ENCODE measurements at regions not wholly inside any gene's neighbourhood (a gene's known extent, or its start where the extent isn't known, plus 50 kb on each side); places are given as distances from the start of the nearest gene placed in this dataset.

DNA sequence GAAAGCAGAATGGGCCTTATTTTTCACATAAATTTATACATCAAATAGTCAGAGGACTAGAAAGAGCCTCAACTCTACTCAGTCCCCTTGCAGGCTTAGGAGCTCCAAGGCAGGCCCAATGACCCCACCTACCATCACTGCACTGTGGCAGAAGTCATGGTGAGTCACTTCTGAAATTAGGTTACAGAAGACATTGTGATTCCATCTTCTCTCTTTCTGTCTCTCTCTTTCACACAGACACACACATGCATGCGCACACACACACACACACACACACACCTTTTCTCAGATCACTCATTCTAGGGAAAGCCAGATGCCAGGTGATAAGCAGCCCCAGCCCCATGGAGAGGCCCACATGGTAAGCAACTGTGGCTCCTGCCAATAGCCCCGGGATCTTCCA lies 103.8 kb downstream of the C6orf118 start:
- H3K4me1 ChIP-seq (ENCODE audit: insufficient read depth, low read length), result no peaks in the 10 kb centered on the region
- Mint-ChIP-seq H3K27me3 (no peaks in the 10 kb centered on the region), H3K9me3 (peaks cover 5% of the 10 kb centered on the region), H3K27ac (no peak overlapping the region), H3K4me1 (ENCODE audit: low read depth) (no peaks in the 10 kb centered on the region), H3K36me3 (ENCODE audit: low read depth) (no peaks in the 10 kb centered on the region), H3K4me3 (no peak overlapping the region)
- ChIA-PET CTCF (no interaction called here), POLR2A (no interaction called here)
- H3K27ac ChIP-seq (ENCODE audit: low read depth in 1 of 2, low read length in 2 of 2), result no peak overlapping the region
- H3K36me3 ChIP-seq (ENCODE audit: insufficient read depth, low read length), result no peaks in the 10 kb centered on the region
- no peak overlapping the region for H3K4me3 ChIP-seq (ENCODE audit: low read length)
- ATAC-seq (ENCODE audit: poor library complexity) (no peak), DNase-seq (no peak)
- TF ChIP-seq, protein P1, sequence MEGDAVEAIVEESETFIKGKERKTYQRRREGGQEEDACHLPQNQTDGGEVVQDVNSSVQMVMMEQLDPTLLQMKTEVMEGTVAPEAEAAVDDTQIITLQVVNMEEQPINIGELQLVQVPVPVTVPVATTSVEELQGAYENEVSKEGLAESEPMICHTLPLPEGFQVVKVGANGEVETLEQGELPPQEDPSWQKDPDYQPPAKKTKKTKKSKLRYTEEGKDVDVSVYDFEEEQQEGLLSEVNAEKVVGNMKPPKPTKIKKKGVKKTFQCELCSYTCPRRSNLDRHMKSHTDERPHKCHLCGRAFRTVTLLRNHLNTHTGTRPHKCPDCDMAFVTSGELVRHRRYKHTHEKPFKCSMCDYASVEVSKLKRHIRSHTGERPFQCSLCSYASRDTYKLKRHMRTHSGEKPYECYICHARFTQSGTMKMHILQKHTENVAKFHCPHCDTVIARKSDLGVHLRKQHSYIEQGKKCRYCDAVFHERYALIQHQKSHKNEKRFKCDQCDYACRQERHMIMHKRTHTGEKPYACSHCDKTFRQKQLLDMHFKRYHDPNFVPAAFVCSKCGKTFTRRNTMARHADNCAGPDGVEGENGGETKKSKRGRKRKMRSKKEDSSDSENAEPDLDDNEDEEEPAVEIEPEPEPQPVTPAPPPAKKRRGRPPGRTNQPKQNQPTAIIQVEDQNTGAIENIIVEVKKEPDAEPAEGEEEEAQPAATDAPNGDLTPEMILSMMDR (IDR thresholded peaks at IDR 0.05), result no peak
- H3K9me3 ChIP-seq (ENCODE audit: control insufficient read depth in 1 of 2, insufficient read depth in 1 of 2, low read length in 2 of 2), result peaks cover 0 to 6% of the 10 kb centered on the region in 2 experiments
- intact Hi-C loops (cut with DNase I, micrococcal nuclease), result no loop called here
- H3K27me3 ChIP-seq (ENCODE audit: control insufficient read depth in 1 of 2, insufficient read depth in 2 of 2, low read length in 2 of 2), result no peaks in the 10 kb centered on the region

DNA sequence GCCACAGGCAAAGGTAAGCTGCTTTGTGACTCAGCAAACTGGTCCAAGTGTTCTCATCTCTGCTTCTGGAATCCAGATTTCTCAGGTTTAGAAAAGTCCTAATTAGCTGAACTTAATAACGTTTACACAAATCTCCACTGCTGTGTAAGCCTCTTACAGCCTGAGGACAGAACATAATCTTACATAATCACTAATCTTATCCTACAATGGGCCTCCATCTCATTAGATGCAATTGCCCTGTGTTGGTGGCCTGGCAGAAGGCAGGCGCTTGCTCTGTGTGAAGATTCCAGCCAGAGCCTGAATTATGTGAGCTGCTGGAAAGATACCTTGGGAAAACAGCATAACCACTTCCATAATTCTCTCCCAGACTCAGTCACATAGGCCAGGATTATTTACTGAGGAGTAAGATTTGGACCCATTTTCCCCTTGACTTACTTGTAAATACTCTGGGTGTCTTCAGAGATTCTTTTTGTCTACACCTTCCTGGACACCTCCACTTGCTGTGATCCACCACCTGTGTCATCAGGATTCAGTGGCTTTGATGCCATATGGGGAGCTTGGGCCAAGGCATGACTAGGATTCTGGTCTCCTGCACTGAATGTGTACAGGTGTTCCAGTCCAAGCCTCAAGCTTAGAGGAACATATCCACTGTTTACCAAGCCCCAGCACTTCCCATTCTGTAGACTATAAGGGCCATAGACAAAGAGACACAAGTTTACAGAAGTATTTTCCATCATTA lies 104.4 kb downstream of the C6orf118 start:
- TF ChIP-seq, protein P1 (IDR thresholded peaks at IDR 0.05), result no peak
- peaks cover 5% of the 10 kb centered on the region for H3K9me3 Mint-ChIP-seq
- ATAC-seq (ENCODE audit: poor library complexity), result no peak

DNA sequence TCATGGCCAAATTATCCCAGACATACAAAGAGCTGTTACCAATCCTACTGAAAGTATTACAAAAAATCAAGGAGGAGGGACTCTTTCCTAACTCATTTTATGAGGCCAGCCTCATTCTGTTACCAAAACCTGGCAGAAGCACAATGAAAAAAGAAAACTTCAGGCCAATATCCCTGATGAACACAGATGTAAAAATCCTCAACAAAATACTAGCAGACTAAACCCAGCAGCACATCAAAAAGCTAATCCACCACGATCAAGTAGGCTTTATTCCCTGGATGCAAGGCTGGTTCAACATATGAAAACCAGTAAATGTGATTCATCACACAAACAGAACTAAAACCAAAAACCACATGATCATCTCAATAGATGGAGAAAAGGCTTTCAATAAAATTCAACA lies 109.2 kb downstream of the C6orf118 start:
- intact Hi-C loops (cut with DNase I, micrococcal nuclease), result no loop called here
- no peak overlapping the region for H3K27ac ChIP-seq (ENCODE audit: low read depth in 1 of 2, low read length in 2 of 2)
- no peaks in the 10 kb centered on the region for H3K27me3 ChIP-seq (ENCODE audit: control insufficient read depth in 1 of 2, insufficient read depth in 2 of 2, low read length in 2 of 2)
- no peak overlapping the region for H3K4me3 Mint-ChIP-seq
- no peaks in the 10 kb centered on the region for H3K36me3 ChIP-seq (ENCODE audit: insufficient read depth, low read length)
- no peaks in the 10 kb centered on the region for H3K9me3 ChIP-seq (ENCODE audit: control insufficient read depth in 1 of 2, insufficient read depth in 1 of 2, low read length in 2 of 2)
- no peaks in the 10 kb centered on the region for H3K4me1 ChIP-seq (ENCODE audit: insufficient read depth, low read length)
- H3K27ac Mint-ChIP-seq, result no peak overlapping the region
- ATAC-seq (ENCODE audit: poor library complexity) (no peak), DNase-seq (no peak)
- TF ChIP-seq, protein P1 (IDR thresholded peaks at IDR 0.05), result no peak
- H3K36me3 Mint-ChIP-seq (ENCODE audit: low read depth), result no peaks in the 10 kb centered on the region
- no peaks in the 10 kb centered on the region for H3K27me3 Mint-ChIP-seq
- H3K4me3 ChIP-seq (ENCODE audit: low read length), result no peak overlapping the region
- H3K4me1 Mint-ChIP-seq (ENCODE audit: low read depth), result no peaks in the 10 kb centered on the region
- POLR2A ChIA-PET, result no interaction called here
- CTCF ChIA-PET, result no interaction called here
- H3K9me3 Mint-ChIP-seq, result peaks cover 5% of the 10 kb centered on the region

More for the DNA sequence above, 104.4 kb downstream of the C6orf118 start:
- no peaks in the 10 kb centered on the region for H3K36me3 Mint-ChIP-seq (ENCODE audit: low read depth)
- Histone ChIP-seq H3K36me3 (ENCODE audit: insufficient read depth, low read length) (no peaks in the 10 kb centered on the region), H3K4me3 (ENCODE audit: low read length) (no peak overlapping the region), H3K27me3 (ENCODE audit: control insufficient read depth in 1 of 2, insufficient read depth in 2 of 2, low read length in 2 of 2) (no peaks in the 10 kb centered on the region), H3K4me1 (ENCODE audit: insufficient read depth, low read length) (no peaks in the 10 kb centered on the region), H3K27ac (ENCODE audit: low read depth in 1 of 2, low read length in 2 of 2) (no peak overlapping the region), H3K9me3 (ENCODE audit: control insufficient read depth in 1 of 2, insufficient read depth in 1 of 2, low read length in 2 of 2) (peaks cover 0 to 6% of the 10 kb centered on the region in 2 experiments)
- intact Hi-C loops (cut with DNase I, micrococcal nuclease), result no loop called here
- no peak for DNase-seq
- no peaks in the 10 kb centered on the region for H3K4me1 Mint-ChIP-seq (ENCODE audit: low read depth)
- H3K27ac Mint-ChIP-seq, result no peak overlapping the region
- no peak overlapping the region for H3K4me3 Mint-ChIP-seq
- H3K27me3 Mint-ChIP-seq, result no peaks in the 10 kb centered on the region
- ChIA-PET CTCF (no interaction called here), POLR2A (no interaction called here)

All from CD4-positive, alpha-beta T cell (primary cell).